ENCODE measurements at regions not wholly inside any gene's neighbourhood (a gene's known extent, or its start where the extent isn't known, plus 50 kb on each side); places are given as distances from the start of the nearest gene placed in this dataset.

DNA sequence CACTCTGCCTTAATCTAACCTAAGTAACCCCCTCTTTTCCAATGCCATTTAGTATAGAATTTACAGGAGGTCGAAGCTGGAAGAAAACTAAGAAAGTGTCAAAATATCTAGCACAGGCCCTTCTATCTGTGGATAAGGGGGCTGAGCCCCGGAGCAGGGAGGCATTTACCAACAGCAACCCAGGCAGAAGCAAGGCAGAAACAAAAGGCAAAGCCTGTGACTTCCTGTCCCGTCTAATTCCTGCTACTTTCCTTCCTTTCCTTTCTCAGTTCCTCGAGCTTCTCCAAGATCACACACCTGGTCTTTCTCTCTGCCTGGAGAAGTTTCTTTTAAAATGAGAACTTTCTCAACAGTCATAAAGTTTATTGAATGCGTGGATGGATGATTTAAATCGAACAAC, 146.0 kb downstream of the FOXA2 start:
- H3K27me3 Mint-ChIP-seq (ENCODE audit: low read depth): peaks cover 40% of the 10 kb centered on the region
- DNase-seq (ENCODE audit: low spot score): no peak
- H3K27ac Mint-ChIP-seq: no peak overlapping the region
- ChIA-PET POLR2A (interaction anchor here (1.0 kb wide), 1 partner anchor 35 kb away, joined by 3 read pairs; no protein-coding TSS in a partner anchor), CTCF (interaction anchor here (0.9 to 1.8 kb wide), 10 partner anchors 9 to 247 kb away, joined by 3 to 9 read pairs (median 4); no protein-coding TSS in a partner anchor)
- H3K9me3 Mint-ChIP-seq: no peaks in the 10 kb centered on the region
- no peaks in the 10 kb centered on the region for H3K36me3 Mint-ChIP-seq
- ATAC-seq: peak; percentile 73
- H3K4me3 Mint-ChIP-seq: no peak overlapping the region
- peaks cover 6% of the 10 kb centered on the region for H3K4me1 Mint-ChIP-seq
- TF ChIP-seq TEAD4 (CRISPR knock-in tag; IDR thresholded peaks at IDR 0.05) (no peak), ZNF219 (CRISPR knock-in tag; IDR thresholded peaks at IDR 0.05; ENCODE audit: borderline replicate concordance) (no peak)

DNA sequence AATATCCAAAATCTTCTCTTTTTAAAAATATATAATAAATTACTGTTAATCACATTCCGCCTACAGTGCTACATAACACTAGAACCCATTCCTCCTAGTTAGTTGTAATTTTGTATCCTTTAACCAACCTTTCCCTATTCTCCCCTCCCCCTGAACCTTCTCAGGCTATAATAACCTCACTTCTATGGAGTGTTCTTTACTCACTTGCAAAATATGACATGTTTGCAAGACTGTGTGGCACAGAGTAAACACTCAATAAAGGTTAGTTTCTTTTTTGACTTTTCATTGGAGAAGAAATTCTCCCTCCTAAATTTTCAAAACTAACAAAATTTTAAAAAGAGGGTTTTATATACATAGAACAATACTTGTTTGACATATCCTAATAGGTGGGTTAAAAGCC, 147.0 kb downstream of the FOXA2 start:
- Mint-ChIP-seq H3K36me3 (no peaks in the 10 kb centered on the region), H3K27me3 (ENCODE audit: low read depth) (peaks cover 50% of the 10 kb centered on the region), H3K9me3 (no peaks in the 10 kb centered on the region), H3K27ac (no peak overlapping the region), H3K4me3 (no peak overlapping the region), H3K4me1 (peaks cover 6% of the 10 kb centered on the region)
- no peak for TF ChIP-seq NFYB (CRISPR knock-in tag; conservative IDR thresholded peaks at IDR 0.05; ENCODE audit: low read depth)
- TF ChIP-seq, protein P1, sequence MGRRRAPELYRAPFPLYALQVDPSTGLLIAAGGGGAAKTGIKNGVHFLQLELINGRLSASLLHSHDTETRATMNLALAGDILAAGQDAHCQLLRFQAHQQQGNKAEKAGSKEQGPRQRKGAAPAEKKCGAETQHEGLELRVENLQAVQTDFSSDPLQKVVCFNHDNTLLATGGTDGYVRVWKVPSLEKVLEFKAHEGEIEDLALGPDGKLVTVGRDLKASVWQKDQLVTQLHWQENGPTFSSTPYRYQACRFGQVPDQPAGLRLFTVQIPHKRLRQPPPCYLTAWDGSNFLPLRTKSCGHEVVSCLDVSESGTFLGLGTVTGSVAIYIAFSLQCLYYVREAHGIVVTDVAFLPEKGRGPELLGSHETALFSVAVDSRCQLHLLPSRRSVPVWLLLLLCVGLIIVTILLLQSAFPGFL (CRISPR knock-in tag; IDR thresholded peaks at IDR 0.05; ENCODE audit: borderline replicate concordance): no peak
- TF ChIP-seq, protein P2, sequence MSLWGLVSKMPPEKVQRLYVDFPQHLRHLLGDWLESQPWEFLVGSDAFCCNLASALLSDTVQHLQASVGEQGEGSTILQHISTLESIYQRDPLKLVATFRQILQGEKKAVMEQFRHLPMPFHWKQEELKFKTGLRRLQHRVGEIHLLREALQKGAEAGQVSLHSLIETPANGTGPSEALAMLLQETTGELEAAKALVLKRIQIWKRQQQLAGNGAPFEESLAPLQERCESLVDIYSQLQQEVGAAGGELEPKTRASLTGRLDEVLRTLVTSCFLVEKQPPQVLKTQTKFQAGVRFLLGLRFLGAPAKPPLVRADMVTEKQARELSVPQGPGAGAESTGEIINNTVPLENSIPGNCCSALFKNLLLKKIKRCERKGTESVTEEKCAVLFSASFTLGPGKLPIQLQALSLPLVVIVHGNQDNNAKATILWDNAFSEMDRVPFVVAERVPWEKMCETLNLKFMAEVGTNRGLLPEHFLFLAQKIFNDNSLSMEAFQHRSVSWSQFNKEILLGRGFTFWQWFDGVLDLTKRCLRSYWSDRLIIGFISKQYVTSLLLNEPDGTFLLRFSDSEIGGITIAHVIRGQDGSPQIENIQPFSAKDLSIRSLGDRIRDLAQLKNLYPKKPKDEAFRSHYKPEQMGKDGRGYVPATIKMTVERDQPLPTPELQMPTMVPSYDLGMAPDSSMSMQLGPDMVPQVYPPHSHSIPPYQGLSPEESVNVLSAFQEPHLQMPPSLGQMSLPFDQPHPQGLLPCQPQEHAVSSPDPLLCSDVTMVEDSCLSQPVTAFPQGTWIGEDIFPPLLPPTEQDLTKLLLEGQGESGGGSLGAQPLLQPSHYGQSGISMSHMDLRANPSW (CRISPR knock-in tag; conservative IDR thresholded peaks at IDR 0.05; ENCODE audit: low read depth): no peak
- CTCF ChIA-PET: no interaction called here
- POLR2A ChIA-PET: no interaction called here
- DNase-seq (ENCODE audit: low spot score) (no peak), ATAC-seq (no peak)

DNA sequence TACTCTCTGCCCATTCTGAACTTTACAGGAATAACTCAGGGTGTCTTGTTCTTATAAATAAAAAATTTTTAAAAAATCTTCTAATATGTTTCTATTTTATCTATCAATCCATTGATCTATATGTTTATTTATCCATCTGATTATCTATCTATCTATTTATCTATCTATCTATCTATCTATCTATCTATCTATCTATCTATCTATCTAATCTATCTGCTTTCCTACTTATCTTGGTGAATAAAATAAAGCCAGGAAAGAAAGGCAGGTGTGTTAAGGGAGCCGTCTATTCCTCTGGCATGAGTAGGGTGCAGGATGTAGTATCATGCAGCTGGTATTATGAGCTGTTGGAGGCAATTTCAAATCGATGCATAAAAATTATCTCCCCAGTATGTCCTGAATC, 153.0 kb downstream of the FOXA2 start:
- DNase-seq (ENCODE audit: low spot score): no peak
- Mint-ChIP-seq H3K27ac (no peak overlapping the region), H3K4me1 (peaks cover 18% of the 10 kb centered on the region), H3K9me3 (no peaks in the 10 kb centered on the region), H3K36me3 (no peaks in the 10 kb centered on the region), H3K27me3 (ENCODE audit: low read depth) (peaks cover 95% of the 10 kb centered on the region), H3K4me3 (no peak overlapping the region)
- POLR2A ChIA-PET: no interaction called here
- CTCF ChIA-PET: interaction anchor here (0.9 to 1.0 kb wide), 3 partner anchors 22 to 156 kb away, joined by 3 to 4 read pairs (median 3); no protein-coding TSS in a partner anchor
- ATAC-seq: no peak
- TF ChIP-seq ZNF396 (CRISPR knock-in tag; IDR thresholded peaks at IDR 0.05; ENCODE audit: borderline replicate concordance): no peak
- TF ChIP-seq, protein P1 (CRISPR knock-in tag; IDR thresholded peaks at IDR 0.05; ENCODE audit: borderline replicate concordance): no peak
- no peak for TF ChIP-seq RELA (CRISPR knock-in tag; IDR thresholded peaks at IDR 0.05; ENCODE audit: borderline replicate concordance)
- TF ChIP-seq, protein P3, sequence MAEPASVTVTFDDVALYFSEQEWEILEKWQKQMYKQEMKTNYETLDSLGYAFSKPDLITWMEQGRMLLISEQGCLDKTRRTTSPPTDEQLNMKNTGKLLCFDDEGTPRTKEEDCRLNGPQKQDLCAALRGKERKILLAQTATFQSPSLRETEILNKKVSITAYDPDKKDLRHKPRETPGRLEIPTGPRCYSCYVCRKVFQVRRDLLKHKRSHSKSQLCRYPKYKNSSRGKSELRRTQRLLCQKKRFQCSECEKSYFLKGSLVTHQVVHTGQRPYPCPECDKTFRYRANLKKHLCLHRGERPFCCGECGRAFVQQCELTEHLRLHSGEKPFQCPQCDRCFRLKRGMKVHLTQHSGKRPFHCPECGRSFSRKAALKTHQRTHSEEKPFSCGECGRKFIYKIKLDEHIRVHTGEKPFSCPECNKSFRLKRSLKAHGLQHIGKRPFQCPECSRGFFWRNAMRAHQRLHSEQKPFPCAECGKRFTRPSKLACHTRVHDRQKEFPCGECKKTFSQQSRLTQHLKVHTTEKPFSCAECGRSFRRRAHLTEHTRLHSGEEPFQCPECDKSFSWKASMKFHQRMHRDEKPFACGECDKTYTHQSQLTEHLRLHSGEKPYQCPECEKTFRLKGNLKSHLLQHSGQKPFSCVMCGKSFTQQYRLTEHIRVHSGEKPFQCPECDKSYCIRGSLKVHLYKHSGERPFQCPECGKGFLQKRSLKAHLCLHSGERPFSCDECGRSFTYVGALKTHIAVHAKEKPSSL (CRISPR knock-in tag; conservative IDR thresholded peaks at IDR 0.05): no peak
- TF ChIP-seq, protein P4, sequence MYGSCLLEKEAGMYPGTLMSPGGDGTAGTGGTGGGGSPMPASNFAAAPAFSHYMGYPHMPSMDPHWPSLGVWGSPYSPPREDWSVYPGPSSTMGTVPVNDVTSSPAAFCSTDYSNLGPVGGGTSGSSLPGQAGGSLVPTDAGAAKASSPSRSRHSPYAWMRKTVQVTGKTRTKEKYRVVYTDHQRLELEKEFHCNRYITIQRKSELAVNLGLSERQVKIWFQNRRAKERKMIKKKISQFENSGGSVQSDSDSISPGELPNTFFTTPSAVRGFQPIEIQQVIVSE (CRISPR knock-in tag; IDR thresholded peaks at IDR 0.05; ENCODE audit: borderline replicate concordance): no peak
- TF ChIP-seq ZNF423 (CRISPR knock-in tag; IDR thresholded peaks at IDR 0.05): no peak
- TF ChIP-seq ZNF121 (CRISPR knock-in tag; IDR thresholded peaks at IDR 0.05): no peak
- TF ChIP-seq, protein P5, sequence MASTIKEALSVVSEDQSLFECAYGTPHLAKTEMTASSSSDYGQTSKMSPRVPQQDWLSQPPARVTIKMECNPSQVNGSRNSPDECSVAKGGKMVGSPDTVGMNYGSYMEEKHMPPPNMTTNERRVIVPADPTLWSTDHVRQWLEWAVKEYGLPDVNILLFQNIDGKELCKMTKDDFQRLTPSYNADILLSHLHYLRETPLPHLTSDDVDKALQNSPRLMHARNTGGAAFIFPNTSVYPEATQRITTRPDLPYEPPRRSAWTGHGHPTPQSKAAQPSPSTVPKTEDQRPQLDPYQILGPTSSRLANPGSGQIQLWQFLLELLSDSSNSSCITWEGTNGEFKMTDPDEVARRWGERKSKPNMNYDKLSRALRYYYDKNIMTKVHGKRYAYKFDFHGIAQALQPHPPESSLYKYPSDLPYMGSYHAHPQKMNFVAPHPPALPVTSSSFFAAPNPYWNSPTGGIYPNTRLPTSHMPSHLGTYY (CRISPR knock-in tag; IDR thresholded peaks at IDR 0.05): no peak
- TF ChIP-seq, protein P6, sequence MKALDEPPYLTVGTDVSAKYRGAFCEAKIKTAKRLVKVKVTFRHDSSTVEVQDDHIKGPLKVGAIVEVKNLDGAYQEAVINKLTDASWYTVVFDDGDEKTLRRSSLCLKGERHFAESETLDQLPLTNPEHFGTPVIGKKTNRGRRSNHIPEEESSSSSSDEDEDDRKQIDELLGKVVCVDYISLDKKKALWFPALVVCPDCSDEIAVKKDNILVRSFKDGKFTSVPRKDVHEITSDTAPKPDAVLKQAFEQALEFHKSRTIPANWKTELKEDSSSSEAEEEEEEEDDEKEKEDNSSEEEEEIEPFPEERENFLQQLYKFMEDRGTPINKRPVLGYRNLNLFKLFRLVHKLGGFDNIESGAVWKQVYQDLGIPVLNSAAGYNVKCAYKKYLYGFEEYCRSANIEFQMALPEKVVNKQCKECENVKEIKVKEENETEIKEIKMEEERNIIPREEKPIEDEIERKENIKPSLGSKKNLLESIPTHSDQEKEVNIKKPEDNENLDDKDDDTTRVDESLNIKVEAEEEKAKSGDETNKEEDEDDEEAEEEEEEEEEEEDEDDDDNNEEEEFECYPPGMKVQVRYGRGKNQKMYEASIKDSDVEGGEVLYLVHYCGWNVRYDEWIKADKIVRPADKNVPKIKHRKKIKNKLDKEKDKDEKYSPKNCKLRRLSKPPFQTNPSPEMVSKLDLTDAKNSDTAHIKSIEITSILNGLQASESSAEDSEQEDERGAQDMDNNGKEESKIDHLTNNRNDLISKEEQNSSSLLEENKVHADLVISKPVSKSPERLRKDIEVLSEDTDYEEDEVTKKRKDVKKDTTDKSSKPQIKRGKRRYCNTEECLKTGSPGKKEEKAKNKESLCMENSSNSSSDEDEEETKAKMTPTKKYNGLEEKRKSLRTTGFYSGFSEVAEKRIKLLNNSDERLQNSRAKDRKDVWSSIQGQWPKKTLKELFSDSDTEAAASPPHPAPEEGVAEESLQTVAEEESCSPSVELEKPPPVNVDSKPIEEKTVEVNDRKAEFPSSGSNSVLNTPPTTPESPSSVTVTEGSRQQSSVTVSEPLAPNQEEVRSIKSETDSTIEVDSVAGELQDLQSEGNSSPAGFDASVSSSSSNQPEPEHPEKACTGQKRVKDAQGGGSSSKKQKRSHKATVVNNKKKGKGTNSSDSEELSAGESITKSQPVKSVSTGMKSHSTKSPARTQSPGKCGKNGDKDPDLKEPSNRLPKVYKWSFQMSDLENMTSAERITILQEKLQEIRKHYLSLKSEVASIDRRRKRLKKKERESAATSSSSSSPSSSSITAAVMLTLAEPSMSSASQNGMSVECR (CRISPR knock-in tag; IDR thresholded peaks at IDR 0.05; ENCODE audit: borderline replicate concordance): no peak
- TF ChIP-seq FOXK1 (CRISPR knock-in tag; IDR thresholded peaks at IDR 0.05): no peak
